CD4-positive, alpha-beta T cell treated with Interleukin-10 for 1 hour (primary cell): ENCODE measurements at regions not wholly inside any gene's neighbourhood (a gene's known extent, or its start where the extent isn't known, plus 50 kb on each side); places are given as distances from the start of the nearest gene placed in this dataset.
"Not testable (repeated sequence)": the region's sequence is repeated elsewhere in the genome, so short reads cannot be mapped to it uniquely, and the experiment has no call there.

ENCODE experiments used
- DNase-seq: peaks from one replicate; pipeline ENCODE4 v3.0.0-alpha.2; 2020

GRCh38 chr7:152539190-152539495, 103.3 kb upstream of the KMT2C start:
- DNase-seq, result not testable (repeated sequence)

DNA sequence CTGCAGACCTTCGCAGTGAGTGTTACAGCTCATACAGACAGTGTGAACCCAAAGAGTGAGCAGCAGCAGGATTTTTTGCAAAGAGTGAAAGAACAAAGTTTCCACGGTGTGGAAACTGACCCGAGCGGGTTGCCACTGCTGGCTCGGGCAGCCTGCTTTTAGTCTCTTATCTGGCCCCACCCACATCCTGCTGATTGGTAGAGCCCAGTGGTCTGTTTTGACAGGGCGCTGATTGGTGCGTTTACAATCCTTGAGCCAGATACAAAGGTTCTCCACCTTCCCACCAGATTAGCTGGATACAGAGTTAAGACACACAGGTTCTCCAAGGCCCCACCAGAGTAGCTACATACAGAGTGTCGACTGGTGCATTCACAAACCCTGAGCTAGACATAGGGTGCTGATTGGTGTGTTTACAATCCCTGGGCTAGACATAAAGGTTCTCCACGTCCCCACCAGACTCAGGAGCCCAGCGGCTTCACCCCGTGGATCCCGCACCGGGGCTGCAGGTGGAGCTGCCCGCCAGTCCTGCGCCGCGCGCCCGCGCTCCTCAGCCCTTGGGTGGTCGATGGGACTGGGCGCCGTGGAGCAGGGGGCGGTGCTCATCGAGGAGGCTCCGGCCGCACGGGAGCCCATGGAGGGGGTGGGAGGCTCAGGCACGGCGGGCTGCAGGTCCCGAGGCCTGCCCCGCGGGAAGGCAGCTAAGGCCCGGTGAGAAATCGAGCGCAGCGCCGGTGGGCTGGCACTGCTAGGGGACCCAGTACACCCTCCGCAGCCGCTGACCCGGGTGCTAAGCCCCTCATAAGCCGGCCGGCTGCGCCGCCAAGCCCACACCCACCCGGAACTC, 102.8 kb upstream of the KMT2C start:
- not testable (repeated sequence) for DNase-seq

- no peak for DNase-seq
Measured at GRCh38 chr7:152537639-152538038, 101.8 kb upstream of the KMT2C start.

DNA sequence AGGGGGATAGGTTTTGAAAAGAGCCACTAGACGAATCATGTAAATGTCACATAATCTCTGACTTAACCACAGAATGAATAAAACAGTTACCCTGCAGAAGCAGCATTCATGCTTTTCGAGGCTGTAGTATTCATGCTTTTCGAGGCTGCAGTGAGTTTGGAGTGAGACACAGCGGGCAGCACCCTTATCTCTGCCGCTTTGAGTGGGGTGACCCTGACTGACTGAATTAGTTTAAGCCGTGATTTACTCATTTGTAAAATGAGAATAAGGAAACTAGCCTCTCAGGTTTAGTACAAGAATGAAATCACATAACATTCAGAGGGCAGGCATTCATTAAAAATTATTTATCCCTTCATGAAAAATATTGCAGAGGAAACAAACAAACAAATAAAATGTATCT, 92.8 kb upstream of the KMT2C start:
- DNase-seq, result no peak

DNA sequence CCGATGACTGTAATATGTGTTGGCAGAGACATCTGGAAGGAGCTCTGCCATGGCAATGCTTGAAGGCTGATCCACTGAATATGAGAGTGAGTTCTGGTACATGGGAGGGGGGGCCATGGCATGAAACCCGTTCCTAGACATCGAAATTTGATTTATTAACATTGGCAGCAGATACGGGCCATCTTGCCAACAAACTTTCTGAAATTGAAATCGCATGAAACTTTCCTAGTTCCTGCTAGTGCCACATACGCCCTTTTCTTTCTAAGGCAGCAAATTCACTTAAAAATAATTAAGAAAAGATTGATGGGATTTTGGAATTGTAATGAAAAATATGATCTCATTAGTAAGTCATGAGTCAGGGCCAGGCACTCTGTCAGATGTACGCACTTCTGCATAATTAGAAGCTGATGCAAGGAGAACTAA, 91.8 kb upstream of the KMT2C start:
- no peak for DNase-seq

- no peak for DNase-seq
Measured at GRCh38 chr7:152523916-152524315, 88.1 kb upstream of the KMT2C start.

GRCh38 chr7:152522571-152523067, 86.8 kb upstream of the KMT2C start:
- DNase-seq, result no peak

DNA sequence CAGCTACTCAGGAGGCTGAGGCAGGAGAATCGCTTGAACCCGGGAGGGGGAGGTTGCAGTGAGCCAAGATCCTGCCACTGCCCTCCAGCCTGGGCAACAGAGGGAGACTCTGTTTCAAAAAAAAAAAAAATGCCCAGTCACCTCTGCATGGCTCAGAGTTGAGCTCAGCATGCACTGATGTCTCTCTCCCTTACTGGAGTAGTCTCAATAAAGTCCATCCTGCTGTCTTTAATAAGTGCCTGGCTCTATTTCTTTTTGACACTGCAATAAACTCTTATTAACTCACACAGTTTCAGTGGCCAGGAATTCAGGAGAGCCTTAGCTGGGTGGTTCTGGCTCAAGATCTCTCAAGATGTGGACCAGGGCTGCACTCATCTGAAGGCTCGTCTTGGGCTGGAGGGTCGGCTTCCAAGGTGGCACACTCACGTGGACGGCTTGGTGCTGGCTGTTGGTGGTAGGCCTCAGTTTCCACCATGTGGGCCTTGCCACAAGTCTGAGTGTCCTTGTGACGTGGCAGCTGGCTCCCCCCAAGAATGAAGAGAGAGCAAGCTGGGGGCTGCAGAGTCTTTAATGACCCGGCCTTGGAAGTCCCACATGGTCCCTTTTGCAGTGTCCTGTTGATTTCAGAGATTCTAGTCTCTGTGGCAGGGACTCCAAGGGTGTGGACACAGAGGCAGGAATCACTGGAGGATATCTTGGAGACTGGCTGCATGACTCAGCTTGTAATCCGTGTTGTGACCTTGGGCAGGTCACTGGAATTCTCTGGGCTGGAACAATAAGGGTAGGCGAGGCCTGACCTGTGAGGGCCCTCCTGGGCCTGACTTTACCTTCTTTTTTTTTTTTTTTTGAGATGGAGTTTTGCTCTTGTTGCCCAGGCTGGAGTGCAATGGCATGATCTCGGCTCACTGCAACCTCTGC, 85.9 kb upstream of the KMT2C start:
- no peak for DNase-seq

DNA sequence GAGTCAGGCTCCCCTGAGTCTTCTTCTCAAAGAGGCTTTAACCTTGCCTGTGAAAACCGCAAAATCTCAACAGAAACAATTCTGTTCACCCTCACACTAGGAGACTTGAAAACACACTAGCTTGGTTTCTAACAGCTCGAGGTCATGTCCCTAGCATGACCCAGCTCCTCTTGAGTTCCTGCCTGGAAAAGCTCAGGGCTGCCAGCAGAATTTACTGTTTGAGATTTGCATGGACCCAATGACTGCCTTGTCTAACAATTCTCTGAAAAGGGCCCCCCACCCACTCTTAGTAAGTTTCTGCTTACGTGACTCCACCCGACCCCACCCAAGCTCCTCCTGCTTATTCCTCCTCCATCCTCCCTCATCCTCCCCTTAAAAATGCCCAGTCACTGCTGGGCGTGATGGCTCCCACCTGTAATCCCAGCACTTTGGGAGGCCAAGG, 85.1 kb upstream of the KMT2C start:
- DNase-seq, result no peak

- DNase-seq, result no peak
Measured at GRCh38 chr7:152519290-152519689, 83.5 kb upstream of the KMT2C start.

DNA sequence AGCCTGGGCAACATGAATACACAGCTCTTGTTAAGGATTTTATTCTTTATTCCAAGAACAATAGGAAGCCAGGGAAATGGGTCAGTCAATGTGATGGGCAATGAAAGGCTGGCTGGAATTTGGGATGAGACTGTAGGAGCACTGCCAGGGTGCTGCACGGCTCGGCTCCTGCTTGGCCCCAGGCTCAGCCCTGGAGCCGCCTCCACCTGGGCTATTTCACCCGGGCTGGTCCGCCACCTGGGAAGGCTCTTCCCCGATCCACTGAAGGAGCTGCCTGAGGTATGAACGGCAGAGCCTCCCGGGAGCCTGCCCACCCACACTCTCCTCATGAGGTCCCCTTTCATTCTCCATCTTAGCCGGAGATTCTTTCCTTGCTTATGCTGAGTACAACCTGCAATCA, 80.4 kb upstream of the KMT2C start:
- DNase-seq, result no peak

- not testable (repeated sequence) for DNase-seq
Measured at GRCh38 chr7:152515266-152515950, 79.6 kb upstream of the KMT2C start.

- DNase-seq, result no peak
Measured at GRCh38 chr7:152514771-152515105, 78.9 kb upstream of the KMT2C start.

- no peak for DNase-seq
Measured at GRCh38 chr7:152513861-152514770, 78.3 kb upstream of the KMT2C start.

- DNase-seq, result peak; percentile 24
Measured at GRCh38 chr7:152512706-152513105, 76.9 kb upstream of the KMT2C start.

DNA sequence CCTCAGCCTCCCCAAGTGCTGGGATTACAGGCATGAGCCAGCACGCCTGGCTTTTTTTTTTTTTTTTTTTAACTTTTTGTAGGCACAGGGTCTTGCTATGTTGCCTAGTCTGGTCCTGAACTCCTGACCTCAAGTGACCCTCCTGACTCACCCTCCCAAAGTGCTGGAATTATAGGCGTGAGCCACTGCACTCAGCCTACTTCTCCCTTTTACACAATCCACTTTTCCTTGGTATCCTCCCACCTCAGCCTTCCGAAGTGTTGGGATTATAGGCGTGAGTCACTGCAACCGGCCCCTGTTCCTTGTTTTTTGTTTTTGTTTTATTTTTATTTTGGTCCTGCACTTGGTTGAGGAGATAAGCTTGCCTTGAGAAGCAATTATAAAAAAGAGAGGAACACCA, 75.9 kb upstream of the KMT2C start:
- DNase-seq, result no peak

DNA sequence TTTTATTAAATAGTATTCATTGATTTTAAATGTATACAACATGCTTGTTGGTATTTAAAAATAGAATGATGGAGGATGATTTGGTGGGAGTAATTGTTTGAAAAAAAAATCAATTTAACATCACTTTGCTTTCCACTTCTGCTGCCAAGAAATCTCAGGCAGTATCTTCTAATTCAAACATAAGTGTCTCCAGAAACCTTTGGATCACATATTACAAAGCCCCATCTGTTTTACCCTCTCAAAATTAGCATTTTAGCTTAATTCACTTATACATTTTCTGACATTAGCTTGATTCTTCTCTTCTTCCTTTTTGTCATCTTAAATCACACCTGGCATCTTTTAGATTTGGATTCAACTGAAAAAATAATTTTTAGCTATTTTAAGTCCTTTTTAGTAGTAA, 72.9 kb upstream of the KMT2C start:
- DNase-seq, result no peak

DNA sequence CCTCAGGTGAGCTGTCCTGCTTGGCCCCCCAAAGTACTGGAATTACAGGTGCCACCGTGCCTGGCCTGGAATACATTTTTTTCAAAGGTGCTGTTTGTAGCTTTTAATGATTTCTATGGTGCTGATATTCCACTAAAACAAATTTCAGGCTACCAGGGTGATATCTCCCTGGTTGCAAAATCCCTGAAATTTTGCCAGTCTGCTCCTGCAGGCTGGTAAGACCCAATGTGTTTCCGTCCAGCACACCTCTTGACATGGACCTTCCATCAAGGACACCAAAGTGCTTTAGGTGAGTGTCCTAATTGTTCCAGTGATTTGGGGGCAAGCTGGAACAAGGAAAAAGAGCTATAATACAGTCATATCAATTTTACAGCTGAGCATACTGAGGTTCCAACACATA, 69.8 kb upstream of the KMT2C start:
- no peak for DNase-seq

DNA sequence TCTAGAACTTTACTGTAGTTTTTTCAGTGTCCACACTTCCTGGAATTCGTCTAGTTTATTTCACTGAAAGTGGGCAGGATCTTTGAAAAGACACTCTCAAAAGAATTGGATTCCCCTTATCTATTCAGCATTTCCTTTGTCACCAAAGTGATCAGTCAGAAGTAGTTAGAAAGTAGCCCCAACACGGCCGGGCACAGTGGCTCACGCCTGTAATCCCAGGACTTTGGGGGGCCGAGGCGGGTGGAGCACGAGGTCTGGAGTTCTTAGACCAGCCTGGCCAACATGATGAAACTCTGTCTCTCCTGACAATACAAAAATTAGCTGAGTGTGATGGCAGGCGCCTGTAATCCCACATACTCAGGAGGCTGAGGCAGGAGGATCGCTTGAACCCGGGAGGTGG, 69.0 kb upstream of the KMT2C start:
- DNase-seq, result no peak

GRCh38 chr7:152504367-152504766, 68.6 kb upstream of the KMT2C start:
- no peak for DNase-seq

- DNase-seq, result no peak
Measured at GRCh38 chr7:152502813-152503790, 67.3 kb upstream of the KMT2C start.
